ENCODE measurements at regions not wholly inside any gene's neighbourhood (a gene's known extent, or its start where the extent isn't known, plus 50 kb on each side); places are given as distances from the start of the nearest gene placed in this dataset.

- no peak for TF ChIP-seq CTCF (conservative IDR thresholded peaks at IDR 0.05; ENCODE audit: low read depth, low read length)
- no peak for TF ChIP-seq POLR2A (IDR thresholded peaks at IDR 0.05; ENCODE audit: low read depth, low read length)
- no peak for TF ChIP-seq FOS (IDR thresholded peaks at IDR 0.05; ENCODE audit: low read depth, low read length)
- no peak for TF ChIP-seq ELK1 (IDR thresholded peaks at IDR 0.05; ENCODE audit: borderline replicate concordance, low read depth, low read length)
- no peak for TF ChIP-seq SMC3 (IDR thresholded peaks at IDR 0.05; ENCODE audit: low read depth, low read length)
- TF ChIP-seq USF2 (IDR thresholded peaks at IDR 0.05; ENCODE audit: low read depth, low read length), result no peak
- TF ChIP-seq MAFK (IDR thresholded peaks at IDR 0.05; ENCODE audit: low read depth, low read length), result no peak
- TF ChIP-seq RCOR1 (IDR thresholded peaks at IDR 0.05; ENCODE audit: insufficient replicate concordance, low read length), result no peak
- no peak for TF ChIP-seq RFX5 (IDR thresholded peaks at IDR 0.05; ENCODE audit: low read depth, low read length)
- TF ChIP-seq MXI1 (IDR thresholded peaks at IDR 0.05; ENCODE audit: borderline replicate concordance, low read depth, low read length), result no peak
Observed at GRCh38 chr3:20326541-20326940, 140.5 kb upstream of the SGO1 start.
